Parathyroid adenoma (tissue), 2 donors: ENCODE measurements at regions not wholly inside any gene's neighbourhood (a gene's known extent, or its start where the extent isn't known, plus 50 kb on each side); places are given as distances from the start of the nearest gene placed in this dataset.
"Not testable (repeated sequence)": the region's sequence is repeated elsewhere in the genome, so short reads cannot be mapped to it uniquely, and the experiment has no call there.

Experiments used
- H2AFZ ChIP-seq: fragments of 300-600 bp; sonication (generic); one replicate; pipeline ENCODE4 v1.7.0; 2017; ENCODE audit warnings: antibody characterized with exemption, mild to moderate bottlenecking
- H3K27ac ChIP-seq: fragments of 300-600 bp; sonication (generic); one replicate; pipeline ENCODE4 v1.7.0; 2017
- H3K27me3 ChIP-seq: fragments of 300-600 bp; sonication (generic); one replicate; pipeline ENCODE4 v1.7.0; 2017; ENCODE audit warnings: low read length; ENCODE audit not compliant: control insufficient read depth, insufficient read depth
- H3K36me3 ChIP-seq: fragments of 300-600 bp; sonication (generic); one replicate; pipeline ENCODE4 v1.7.0; 2017; ENCODE audit warnings: low read length; ENCODE audit not compliant: control insufficient read depth, insufficient read depth
- H3K4me1 ChIP-seq: fragments of 300-600 bp; sonication (generic); one replicate; pipeline ENCODE4 v1.7.0; 2017; ENCODE audit warnings: control low read depth
- H3K4me2 ChIP-seq: fragments of 300-600 bp; sonication (generic); one replicate; pipeline ENCODE4 v1.7.0; 2017; ENCODE audit warnings: low read length
- H3K4me3 ChIP-seq: fragments of 300-600 bp; sonication (generic); one replicate; pipeline ENCODE4 v1.7.0; 2017; ENCODE audit warnings: low read depth, low read length
- H3K79me2 ChIP-seq: fragments of 300-600 bp; sonication (generic); one replicate; pipeline ENCODE4 v1.7.0; 2017; ENCODE audit warnings: control low read depth
- H3K9ac ChIP-seq: fragments of 300-600 bp; sonication (generic); one replicate; pipeline ENCODE4 v1.7.0; 2017; ENCODE audit warnings: mild to moderate bottlenecking
- H3K9me3 ChIP-seq: fragments of 300-600 bp; sonication (generic); one replicate; pipeline ENCODE4 v1.7.0; 2017; ENCODE audit warnings: low read length; ENCODE audit not compliant: control insufficient read depth
- TF ChIP-seq, protein P1 (sequence below): fragments of 300-600 bp; sonication (generic); IDR thresholded peaks from one replicate; pipeline ENCODE4 v1.7.0; 2017; ENCODE audit warnings: antibody characterized with exemption, mild to moderate bottlenecking
- donor health status: primary hyperparathyroidism.

DNA sequence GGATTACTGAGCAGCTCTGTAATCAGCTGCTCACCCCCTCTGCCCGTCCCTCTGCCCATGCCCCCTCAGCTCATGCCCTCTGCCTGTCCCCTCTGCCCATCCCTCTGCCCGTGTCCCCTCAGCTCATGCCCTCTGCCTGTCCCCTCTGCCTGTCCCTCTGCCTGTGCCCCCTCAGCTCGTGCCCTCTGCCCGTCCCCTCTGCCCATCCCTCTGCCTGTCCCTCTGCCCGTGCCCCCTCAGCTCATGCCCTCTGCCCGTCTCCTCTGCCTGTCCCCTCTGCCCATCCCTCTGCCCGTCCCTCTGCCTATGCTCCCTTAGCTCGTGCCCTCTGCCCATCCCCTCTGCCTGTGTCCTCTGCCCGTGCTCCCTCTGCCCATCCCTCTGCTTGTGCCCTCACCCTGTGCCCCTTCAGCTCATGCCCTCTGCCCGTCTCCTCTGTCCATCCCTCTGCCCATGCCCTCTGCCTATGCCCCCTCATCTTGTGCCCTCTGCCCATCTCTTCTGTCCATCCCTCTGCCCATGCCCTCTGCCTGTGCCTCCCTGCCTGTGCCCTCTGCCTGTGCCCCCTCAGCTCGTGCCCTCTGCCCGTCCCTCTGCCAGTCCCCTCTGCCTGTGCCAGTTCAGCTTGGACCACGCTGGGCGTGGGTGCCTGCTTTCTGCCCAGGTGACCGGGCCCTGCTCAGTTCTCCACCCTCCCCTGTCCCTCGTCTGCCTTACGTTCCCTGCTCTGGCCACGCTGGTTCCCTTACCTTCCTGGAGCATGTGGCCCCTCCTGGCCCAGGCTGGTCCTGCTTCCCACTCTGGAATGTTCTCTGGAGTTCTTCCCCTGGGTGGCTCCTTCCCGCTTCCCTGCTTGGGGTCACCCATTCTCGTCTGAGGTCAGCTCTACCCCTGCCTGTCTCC is 97.6 kb downstream of the NPIPB11 start:
- H3K36me3 ChIP-seq: no peaks in the 10 kb centered on the region

DNA sequence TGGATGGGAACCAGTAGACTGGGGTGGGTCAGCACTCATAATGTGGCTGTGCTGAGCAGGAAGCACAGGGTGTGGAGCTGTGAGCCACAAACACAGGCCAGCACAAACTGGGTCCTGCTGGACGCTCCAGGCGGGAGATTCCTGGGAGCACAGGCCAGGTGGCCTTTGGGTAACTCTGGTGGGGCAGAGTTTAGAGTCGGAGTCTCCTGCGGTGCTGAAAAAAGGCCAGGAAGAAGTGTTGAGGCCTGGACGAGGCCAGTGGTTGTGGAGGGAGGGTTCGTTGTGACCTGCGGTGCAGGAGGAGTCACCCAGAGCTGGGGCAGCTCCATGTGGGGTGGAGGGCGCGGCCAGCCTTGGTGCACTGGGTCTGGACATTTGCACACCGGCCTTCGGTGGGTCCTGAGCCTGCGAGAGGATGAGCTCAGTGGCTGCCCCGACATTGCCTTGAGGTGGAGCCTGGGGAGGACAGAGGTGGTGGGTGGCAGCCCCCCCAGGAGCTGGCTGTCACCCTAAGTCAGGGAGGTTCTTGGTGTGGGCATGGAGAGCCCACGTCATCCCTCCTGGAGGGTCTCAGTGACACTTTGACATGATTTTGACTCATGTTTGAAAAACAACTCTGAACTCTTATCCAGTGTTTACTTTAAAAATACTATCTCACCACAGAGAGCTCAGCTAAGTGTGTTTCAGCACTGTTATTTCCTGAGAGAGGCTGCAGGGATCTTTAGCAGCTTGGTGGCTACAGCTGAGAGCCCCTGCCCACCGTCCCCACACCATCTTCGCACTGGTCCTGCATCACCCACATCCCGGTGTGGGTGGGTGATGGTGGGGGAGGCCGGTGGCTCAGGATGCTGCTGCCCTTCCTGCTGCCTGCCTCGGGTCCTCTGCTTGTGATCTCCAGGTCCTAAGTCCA is 98.7 kb downstream of the NPIPB11 start:
- H3K4me1 ChIP-seq: no peaks in the 10 kb centered on the region
- no peak overlapping the region for H3K27ac ChIP-seq
- no peak overlapping the region for H3K9ac ChIP-seq
- H3K79me2 ChIP-seq: no peaks in the 10 kb centered on the region
- H3K27me3 ChIP-seq: no peaks in the 10 kb centered on the region
- H2AFZ ChIP-seq: no peak overlapping the region
- no peaks in the 10 kb centered on the region for H3K36me3 ChIP-seq
- no peak overlapping the region for H3K4me2 ChIP-seq
- H3K9me3 ChIP-seq: no peaks in the 10 kb centered on the region
- no peak overlapping the region for H3K4me3 ChIP-seq
- TF ChIP-seq, protein P1, sequence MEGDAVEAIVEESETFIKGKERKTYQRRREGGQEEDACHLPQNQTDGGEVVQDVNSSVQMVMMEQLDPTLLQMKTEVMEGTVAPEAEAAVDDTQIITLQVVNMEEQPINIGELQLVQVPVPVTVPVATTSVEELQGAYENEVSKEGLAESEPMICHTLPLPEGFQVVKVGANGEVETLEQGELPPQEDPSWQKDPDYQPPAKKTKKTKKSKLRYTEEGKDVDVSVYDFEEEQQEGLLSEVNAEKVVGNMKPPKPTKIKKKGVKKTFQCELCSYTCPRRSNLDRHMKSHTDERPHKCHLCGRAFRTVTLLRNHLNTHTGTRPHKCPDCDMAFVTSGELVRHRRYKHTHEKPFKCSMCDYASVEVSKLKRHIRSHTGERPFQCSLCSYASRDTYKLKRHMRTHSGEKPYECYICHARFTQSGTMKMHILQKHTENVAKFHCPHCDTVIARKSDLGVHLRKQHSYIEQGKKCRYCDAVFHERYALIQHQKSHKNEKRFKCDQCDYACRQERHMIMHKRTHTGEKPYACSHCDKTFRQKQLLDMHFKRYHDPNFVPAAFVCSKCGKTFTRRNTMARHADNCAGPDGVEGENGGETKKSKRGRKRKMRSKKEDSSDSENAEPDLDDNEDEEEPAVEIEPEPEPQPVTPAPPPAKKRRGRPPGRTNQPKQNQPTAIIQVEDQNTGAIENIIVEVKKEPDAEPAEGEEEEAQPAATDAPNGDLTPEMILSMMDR: no peak

More for the DNA sequence above, 97.6 kb downstream of the NPIPB11 start:
- no peaks in the 10 kb centered on the region for H3K4me1 ChIP-seq
- TF ChIP-seq, protein P1: no peak
- no peak overlapping the region for H3K4me2 ChIP-seq
- no peaks in the 10 kb centered on the region for H3K9me3 ChIP-seq
- H3K9ac ChIP-seq: no peak overlapping the region
- no peak overlapping the region for H2AFZ ChIP-seq
- H3K4me3 ChIP-seq: no peak overlapping the region
- H3K27ac ChIP-seq: no peak overlapping the region
- no peaks in the 10 kb centered on the region for H3K27me3 ChIP-seq
- H3K79me2 ChIP-seq: no peaks in the 10 kb centered on the region

DNA sequence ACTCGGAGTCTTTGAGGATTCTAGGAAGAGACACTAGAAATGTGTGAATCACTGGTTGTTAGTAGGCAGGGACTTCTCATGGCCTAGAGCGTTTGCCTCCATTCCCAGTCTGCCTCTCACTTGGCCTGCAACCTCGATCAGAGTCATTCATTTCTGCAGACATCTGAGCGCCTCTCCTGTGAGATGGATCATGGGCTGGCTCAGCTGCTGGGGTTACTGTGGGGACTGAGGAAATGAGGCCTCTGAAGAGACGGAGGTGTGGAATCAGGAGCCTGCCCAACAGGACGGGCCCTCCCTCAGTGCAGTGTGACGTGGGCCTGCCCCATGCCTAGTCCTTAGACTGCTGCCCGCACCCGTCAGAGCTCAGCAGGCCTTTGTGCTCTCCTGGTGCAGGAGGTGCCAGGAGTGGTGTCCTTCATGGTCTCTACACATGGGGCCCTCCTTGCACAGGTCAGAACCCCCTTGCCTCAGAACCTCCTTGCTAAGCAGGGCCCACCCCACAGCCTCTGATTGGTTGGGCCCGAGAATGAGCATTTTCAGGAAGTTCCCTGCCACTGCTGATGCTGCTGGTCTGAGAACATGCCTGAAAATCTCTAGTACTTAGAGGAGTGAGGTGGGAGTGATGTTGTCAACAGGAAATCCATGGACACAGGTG is 99.4 kb downstream of the NPIPB11 start:
- no peak overlapping the region for H3K4me2 ChIP-seq
- H3K79me2 ChIP-seq: no peaks in the 10 kb centered on the region
- no peak overlapping the region for H3K9ac ChIP-seq
- no peak overlapping the region for H3K27ac ChIP-seq
- no peaks in the 10 kb centered on the region for H3K36me3 ChIP-seq
- no peaks in the 10 kb centered on the region for H3K9me3 ChIP-seq
- no peaks in the 10 kb centered on the region for H3K27me3 ChIP-seq
- H3K4me3 ChIP-seq: no peak overlapping the region
- no peak overlapping the region for H2AFZ ChIP-seq
- TF ChIP-seq, protein P1: no peak
- no peaks in the 10 kb centered on the region for H3K4me1 ChIP-seq

DNA sequence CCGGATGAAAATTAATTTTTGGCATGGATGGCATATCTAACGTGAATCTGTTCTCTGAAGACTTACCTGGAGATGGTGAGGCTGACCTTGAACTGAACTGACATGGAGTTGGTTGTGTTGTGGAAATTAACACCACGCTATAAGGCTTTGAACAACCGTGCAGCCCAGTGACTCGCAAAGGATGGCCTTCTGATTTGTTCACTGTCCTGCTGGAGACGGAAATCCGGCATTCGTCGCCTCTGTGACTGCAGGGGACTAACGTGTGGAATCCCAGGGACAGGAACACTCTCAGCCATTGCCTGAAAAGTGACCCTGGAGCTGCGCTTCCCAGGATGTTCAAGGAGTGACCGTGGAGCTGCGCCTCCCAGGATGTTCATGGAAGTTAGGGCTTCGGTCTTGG is 100.3 kb downstream of the NPIPB11 start:
- no peak overlapping the region for H3K4me3 ChIP-seq
- no peaks in the 10 kb centered on the region for H3K9me3 ChIP-seq
- no peaks in the 10 kb centered on the region for H3K27me3 ChIP-seq
- no peaks in the 10 kb centered on the region for H3K36me3 ChIP-seq
- H3K4me2 ChIP-seq: no peak overlapping the region
- TF ChIP-seq, protein P1: no peak
- no peaks in the 10 kb centered on the region for H3K4me1 ChIP-seq
- H3K9ac ChIP-seq: no peak overlapping the region
- no peak overlapping the region for H3K27ac ChIP-seq
- H3K79me2 ChIP-seq: no peaks in the 10 kb centered on the region
- H2AFZ ChIP-seq: no peak overlapping the region

DNA sequence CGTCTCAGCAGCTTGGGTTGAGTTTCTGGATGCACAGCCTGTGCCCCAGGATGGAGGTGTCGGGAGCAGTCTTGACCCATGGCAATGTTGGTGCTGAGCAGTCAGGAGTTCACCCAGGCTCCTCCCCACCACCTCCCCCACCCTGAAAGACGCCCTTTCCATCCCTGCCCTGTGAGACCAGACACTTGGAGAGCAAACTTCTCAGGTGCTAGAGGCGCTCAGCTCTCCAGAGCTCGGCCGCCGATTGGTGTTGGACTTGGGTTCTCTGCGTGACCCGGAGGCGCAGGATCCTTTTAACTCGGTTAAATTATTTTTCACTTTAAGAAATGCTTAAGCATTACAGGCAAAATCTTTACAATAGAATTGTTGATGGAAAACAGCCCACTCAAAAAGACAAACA is 101.5 kb downstream of the NPIPB11 start:
- H3K4me3 ChIP-seq, H3K9ac ChIP-seq, H3K79me2 ChIP-seq, H3K27me3 ChIP-seq, H3K4me1 ChIP-seq, H3K9me3 ChIP-seq, H3K27ac ChIP-seq, H3K36me3 ChIP-seq, H2AFZ ChIP-seq, H3K4me2 ChIP-seq: not testable (repeated sequence)
